Inflammatory macrophage (primary cell): ENCODE measurements at regions not wholly inside any gene's neighbourhood (a gene's known extent, or its start where the extent isn't known, plus 50 kb on each side); places are given as distances from the start of the nearest gene placed in this dataset.

Experiments
- DNase-seq, 2 donors: peaks; one replicate each; pipeline ENCODE4 v3.0.0-alpha.2; 2020 to 2022

DNA sequence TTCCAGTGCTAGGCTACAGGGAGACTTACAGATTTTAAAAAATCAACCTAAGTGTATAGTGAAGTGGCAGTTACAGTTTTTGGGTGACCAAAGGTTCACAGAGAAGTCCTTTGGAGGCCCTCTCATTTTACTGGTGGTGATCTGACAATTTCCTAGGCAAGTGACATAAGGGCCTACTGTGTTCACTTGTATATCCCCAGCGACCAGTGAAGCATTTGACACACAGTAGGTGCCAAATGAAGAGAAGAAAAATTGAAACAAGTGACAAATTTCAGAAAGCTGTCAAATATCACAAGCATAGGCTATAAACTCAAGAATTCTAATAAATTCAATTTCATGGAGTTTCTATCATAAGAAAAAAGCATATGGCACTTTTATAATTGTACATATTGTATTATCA is 89.5 kb downstream of the RPL22L1 start:
- DNase-seq, result no peak

- no peak for DNase-seq
These were observed 91.5 kb downstream of the RPL22L1 start for GRCh38 chr3:170778240-170779217.

- DNase-seq, result no peak
These were observed 92.5 kb downstream of the RPL22L1 start for GRCh38 chr3:170777564-170777926.

GRCh38 chr3:170776887-170777563 is 93.0 kb downstream of the RPL22L1 start:
- DNase-seq, result no peak

- no peak for DNase-seq
These were observed 96.1 kb downstream of the RPL22L1 start for GRCh38 chr3:170773682-170774425.

- no peak for DNase-seq
These were observed 97.8 kb downstream of the RPL22L1 start for GRCh38 chr3:170772175-170772574.

GRCh38 chr3:170768334-170768801 is 101.6 kb downstream of the RPL22L1 start:
- no peak for DNase-seq

- no peak for DNase-seq
These were observed 102.4 kb downstream of the RPL22L1 start for GRCh38 chr3:170767576-170767941.

GRCh38 chr3:170766823-170767575 is 103.0 kb downstream of the RPL22L1 start:
- DNase-seq, result no peak

GRCh38 chr3:170766253-170766652 is 103.7 kb downstream of the RPL22L1 start:
- DNase-seq, result no peak

DNA sequence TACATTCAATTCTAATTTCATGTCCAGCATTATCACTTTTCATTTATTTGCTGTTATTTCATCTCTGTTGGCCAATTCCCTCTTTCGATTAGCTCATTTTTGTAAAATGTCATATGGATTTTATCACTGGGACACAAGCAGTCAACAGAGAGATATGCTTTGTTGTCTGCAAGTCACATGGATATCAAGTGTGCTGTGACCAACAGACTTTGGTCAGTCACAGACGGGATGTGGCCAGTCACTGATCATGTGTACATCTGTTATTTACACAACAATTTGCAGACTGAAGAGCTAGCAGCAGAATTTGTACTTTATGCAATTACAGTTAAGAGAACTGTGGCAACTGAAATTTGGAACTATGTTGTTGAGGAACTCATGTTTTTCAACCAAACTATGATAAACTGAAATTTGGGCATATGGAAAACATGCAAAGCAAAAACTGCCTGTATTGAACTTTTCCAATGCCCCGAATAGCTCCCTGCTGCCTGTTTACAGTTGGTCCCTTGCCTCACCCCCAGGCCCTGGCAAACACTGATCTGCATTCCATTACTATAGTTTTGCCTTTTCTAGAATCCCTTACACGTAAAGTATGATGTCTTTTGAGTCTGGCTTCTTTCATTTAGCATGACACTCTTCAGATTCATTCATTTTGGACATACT is 104.4 kb downstream of the RPL22L1 start:
- peak in 1 of 2 donors; percentile 2 for DNase-seq

- no peak for DNase-seq
These were observed 106.0 kb downstream of the RPL22L1 start for GRCh38 chr3:170764017-170764416.

- DNase-seq, result no peak
These were observed 107.9 kb downstream of the RPL22L1 start for GRCh38 chr3:170762064-170762463.

DNA sequence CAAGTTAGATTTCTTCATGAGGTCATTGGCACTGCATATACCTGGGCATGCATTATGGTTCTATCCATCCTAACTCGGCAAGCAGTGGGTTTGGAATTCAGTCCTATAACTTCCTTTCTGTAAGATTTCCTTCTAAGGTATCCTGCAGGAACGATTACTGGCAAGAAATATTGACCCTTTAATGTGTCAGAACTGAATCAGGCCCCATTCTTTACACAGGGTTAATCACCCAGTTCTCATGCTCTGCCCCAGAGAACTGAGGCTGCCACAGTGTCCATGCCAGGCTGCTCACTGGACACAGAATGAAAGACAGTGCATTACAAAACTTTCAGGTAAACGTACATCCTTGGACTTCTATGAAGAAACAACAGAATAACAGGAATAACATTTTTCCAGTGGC is 108.9 kb downstream of the RPL22L1 start:
- DNase-seq, result no peak

GRCh38 chr3:170760174-170760526 is 109.8 kb downstream of the RPL22L1 start:
- DNase-seq, result no peak

DNA sequence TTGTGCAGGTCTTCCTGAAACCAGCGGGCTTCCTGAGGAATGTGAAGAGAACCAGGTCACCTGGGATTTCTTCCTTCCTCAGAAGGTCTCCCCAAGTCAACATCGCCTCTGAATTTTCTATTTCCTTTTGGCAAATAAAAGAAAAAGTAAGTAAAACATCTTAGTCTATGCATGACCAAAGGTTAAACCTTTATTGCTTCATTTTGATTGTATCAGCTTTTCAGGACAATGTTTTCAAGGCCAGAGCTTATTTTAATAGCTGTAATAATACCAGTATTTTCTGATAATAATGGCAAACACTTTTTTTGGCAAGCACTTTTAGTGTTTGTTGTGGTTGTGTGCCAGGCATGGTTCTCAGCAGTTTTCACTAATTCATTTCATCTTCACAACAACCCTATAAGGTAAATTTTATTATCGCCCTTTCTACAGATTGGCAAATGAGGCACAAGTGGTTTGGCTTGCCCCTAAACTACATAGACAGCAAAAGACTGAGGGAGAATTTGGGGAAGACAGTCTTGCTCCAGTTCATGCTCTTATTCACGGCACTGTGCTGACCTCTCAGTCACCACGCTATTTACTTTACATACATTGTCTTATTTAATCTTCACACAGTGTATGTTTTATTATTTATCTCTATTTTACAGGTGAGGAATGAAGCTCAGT is 110.4 kb downstream of the RPL22L1 start:
- DNase-seq, result no peak

GRCh38 chr3:170757038-170757437 is 113.0 kb downstream of the RPL22L1 start:
- DNase-seq, result no peak

DNA sequence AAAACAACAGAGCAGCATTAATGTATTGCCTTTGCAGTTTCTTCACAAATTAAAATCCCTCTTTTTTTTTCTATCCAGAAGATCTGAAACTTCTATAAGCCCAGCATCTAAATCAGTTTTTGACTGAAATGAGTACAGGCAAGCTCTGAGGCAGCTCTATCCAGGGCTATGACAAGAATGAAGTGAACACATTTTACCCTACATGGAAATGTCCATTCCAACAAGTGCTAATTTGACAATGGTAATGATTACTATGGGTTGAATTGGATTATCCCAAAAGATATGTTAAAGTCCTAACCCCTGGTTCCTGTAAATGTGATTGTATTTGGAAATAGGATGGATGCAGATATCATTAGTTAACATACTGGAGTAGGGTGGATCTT is 115.7 kb downstream of the RPL22L1 start:
- no peak for DNase-seq

DNA sequence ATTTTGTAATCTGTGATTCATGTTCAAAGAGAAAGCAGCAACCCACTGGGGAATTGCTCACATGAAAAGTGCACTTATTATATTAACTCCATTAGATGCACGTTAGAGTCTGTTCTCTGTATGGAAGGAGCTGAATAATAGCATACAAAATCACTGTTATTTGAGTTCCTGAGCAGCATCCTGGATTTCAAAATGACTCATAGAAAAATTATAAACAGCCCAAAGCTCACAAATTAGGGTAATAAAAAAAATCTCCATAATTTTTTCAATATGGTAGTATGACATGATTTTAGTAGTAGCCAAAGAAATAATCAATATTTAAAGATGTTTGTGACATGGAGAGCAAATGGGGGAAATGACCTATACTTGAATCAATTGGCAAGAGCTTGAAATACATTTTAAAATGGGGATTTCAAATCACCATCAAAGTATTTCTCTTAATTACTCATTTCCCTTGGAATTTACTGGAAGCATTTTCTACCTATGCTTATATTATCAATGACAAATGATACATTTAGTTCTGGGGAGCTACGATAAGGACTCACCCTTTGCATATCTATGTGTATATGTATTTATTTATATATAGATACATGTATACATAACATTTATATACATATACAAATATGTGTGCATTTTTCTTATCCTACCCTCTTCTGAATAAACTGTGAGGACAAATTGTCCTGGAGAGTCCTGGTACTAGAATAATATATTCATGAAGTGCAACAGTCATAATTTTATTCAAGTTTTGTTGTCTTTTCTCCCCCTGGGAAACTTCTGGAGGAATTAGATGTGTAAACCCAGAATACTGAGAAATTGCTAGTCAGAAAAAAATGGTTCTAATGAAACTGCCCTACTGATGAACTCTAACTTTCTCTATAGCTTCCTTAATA is 116.3 kb downstream of the RPL22L1 start:
- DNase-seq, result no peak

DNA sequence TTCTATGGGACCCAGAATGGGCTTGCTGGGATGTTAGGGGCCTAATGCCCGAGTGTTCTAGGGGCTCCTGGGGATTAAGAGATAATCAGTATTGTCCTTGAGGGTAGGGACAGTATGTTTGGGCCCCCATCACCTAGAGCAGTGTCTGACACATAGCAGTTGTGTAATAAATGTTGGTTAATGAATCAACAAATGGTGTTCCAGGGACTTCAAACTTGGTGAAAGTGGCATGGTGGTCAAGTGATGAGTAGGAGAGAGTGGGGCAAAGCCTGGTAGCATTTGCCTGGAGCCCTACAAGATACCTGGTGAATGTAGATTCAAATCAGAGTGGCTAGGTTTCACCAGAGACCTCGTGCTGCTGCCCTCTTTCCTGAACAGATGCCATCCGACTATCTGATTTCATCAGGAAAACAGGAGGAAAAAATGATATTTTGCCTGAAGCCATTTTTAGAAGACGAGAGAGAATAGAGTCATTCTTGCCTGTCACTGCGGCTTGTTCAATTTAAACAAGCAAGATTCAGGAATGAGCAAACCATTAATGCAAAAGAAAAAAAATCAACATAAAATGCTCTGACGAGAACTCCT is 117.3 kb downstream of the RPL22L1 start:
- no peak for DNase-seq
